Body of pancreas (tissue), 4 donors: ENCODE measurements at regions not wholly inside any gene's neighbourhood (a gene's known extent, or its start where the extent isn't known, plus 50 kb on each side); places are given as distances from the start of the nearest gene placed in this dataset.

ENCODE experiments used
- ATAC-seq: fragments of 150-250 bp; one replicate; pipeline ENCODE4 v1.9.1; 2016
- DNase-seq, 4 donors: peaks; one replicate each; pipeline ENCODE4 v3.0.0-alpha.2; 2019
- H3K27ac ChIP-seq, 4 donors: fragments of 200-600 bp; sonication (generic); 1 replicate in 3 of 4; 2 replicates in 1 of 4; pipeline versions ENCODE4 v1.5.1 to v1.6.1; 2016 to 2019; ENCODE audit warnings: mild to moderate bottlenecking in 1 of 4, mixed read lengths in 1 of 4, moderate library complexity in 1 of 4
- H3K27me3 ChIP-seq, 2 donors: fragments of 200-600 bp; sonication (generic); one replicate each; pipeline ENCODE4 v1.6.0; 2016; ENCODE audit warnings: mild to moderate bottlenecking in 1 of 2
- H3K36me3 ChIP-seq, 2 donors: fragments of 200-600 bp; sonication (generic); replicated peaks in 1 of 2; 2 replicates each; pipeline ENCODE4 v1.5.1; 2016; ENCODE audit warnings: low read depth in 2 of 2; ENCODE audit not compliant: insufficient read depth in 1 of 2
- H3K4me1 ChIP-seq: fragments of 200-600 bp; sonication (generic); one replicate; pipeline ENCODE4 v1.6.0; 2016
- H3K4me3 ChIP-seq, 2 donors: fragments of 200-600 bp; sonication (generic); 1 replicate in 1 of 2; 2 replicates in 1 of 2; pipeline ENCODE4 v1.5.1; 2016 to 2019
- H3K9me3 ChIP-seq, 3 donors: fragments of 200-600 bp; sonication (generic); 1 replicate in 2 of 3; 2 replicates in 1 of 3; pipeline ENCODE4 v1.5.1; 2016
- POLR2A ChIP-seq, 3 donors: fragments of 450-650 bp; IDR thresholded peaks; one replicate each; pipeline ENCODE4 v1.6.1; 2016; ENCODE audit warnings: antibody characterized with exemption in 3 of 3, mild to moderate bottlenecking in 2 of 3
- WGBS, 2 donors: methylation state at CpG; one replicate each; pipeline ENCODE4 v1.1.5; 2017; 5-methylcytosine and 5-hydroxymethylcytosine counted together
- intact Hi-C: fragments of 100-400 bp; cut with DNase I; formaldehyde crosslinking; loops from one replicate; pipeline ENCODE4 v1.15.1; 2023
- TF ChIP-seq, protein P1 (sequence below), 7 experiments: fragments of 450-650 bp in 4 of 7; fragments of 200-600 bp in 3 of 7; sonication (generic) in 3 of 7; IDR thresholded peaks; one replicate each; pipeline ENCODE4 v1.5.1; 2016 to 2019; ENCODE audit warnings: antibody characterized with exemption in 7 of 7

- ATAC-seq (no peak), DNase-seq (no peak)
- intact Hi-C loops, result no loop called here
- WGBS, 2 donors, result 86 to 96% methylated on average over 1 of the region's 1 CpG
- Histone ChIP-seq H3K4me3 (no peak overlapping the region), H3K9me3 (no peaks in the 10 kb centered on the region), H3K4me1 (no peaks in the 10 kb centered on the region), H3K36me3 (no peaks in the 10 kb centered on the region), H3K27me3 (no peaks in the 10 kb centered on the region), H3K27ac (no peak overlapping the region)
- TF ChIP-seq, protein P1, sequence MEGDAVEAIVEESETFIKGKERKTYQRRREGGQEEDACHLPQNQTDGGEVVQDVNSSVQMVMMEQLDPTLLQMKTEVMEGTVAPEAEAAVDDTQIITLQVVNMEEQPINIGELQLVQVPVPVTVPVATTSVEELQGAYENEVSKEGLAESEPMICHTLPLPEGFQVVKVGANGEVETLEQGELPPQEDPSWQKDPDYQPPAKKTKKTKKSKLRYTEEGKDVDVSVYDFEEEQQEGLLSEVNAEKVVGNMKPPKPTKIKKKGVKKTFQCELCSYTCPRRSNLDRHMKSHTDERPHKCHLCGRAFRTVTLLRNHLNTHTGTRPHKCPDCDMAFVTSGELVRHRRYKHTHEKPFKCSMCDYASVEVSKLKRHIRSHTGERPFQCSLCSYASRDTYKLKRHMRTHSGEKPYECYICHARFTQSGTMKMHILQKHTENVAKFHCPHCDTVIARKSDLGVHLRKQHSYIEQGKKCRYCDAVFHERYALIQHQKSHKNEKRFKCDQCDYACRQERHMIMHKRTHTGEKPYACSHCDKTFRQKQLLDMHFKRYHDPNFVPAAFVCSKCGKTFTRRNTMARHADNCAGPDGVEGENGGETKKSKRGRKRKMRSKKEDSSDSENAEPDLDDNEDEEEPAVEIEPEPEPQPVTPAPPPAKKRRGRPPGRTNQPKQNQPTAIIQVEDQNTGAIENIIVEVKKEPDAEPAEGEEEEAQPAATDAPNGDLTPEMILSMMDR (IDR thresholded peaks at IDR 0.05), result no peak
- TF ChIP-seq POLR2A (IDR thresholded peaks at IDR 0.05), result no peak
Observed at GRCh38 chr12:25741917-25742316, 188.8 kb upstream of the LMNTD1 start.

DNA sequence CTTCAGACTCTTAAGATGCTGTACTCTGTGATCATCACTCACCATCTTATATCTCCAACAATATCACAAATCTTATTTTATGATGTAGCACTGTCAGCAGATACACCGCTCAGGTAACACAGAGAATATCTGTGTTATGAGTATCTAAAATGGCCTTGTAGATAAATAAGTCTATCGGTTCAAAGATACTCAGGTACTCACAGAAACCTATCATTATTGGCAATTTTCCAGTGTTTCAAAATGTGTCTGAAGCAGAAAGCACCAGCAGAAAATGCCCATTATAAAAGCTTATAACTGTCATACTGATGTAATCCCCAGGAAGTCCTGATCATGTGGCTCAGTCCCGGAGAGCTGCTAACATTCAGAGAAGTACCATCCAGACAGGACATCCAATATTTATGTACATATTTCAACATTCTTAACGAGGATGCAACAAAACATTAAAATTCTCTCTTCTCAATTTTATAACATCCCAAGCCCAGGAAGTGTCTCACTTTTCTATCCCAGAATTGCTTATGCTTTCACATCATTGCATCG lies 190.7 kb upstream of the LMNTD1 start:
- TF ChIP-seq POLR2A (IDR thresholded peaks at IDR 0.05), result no peak
- TF ChIP-seq, protein P1 (IDR thresholded peaks at IDR 0.05), result no peak
- H3K9me3 ChIP-seq, result no peaks in the 10 kb centered on the region
- H3K27me3 ChIP-seq, result no peaks in the 10 kb centered on the region
- ATAC-seq (no peak), DNase-seq (no peak)
- H3K4me3 ChIP-seq, result no peak overlapping the region
- no peaks in the 10 kb centered on the region for H3K36me3 ChIP-seq
- H3K27ac ChIP-seq, result no peak overlapping the region
- intact Hi-C loops, result no loop called here
- H3K4me1 ChIP-seq, result no peaks in the 10 kb centered on the region
- WGBS, 2 donors, result 53 to 63% methylated on average over 5 of the region's 5 CpGs

DNA sequence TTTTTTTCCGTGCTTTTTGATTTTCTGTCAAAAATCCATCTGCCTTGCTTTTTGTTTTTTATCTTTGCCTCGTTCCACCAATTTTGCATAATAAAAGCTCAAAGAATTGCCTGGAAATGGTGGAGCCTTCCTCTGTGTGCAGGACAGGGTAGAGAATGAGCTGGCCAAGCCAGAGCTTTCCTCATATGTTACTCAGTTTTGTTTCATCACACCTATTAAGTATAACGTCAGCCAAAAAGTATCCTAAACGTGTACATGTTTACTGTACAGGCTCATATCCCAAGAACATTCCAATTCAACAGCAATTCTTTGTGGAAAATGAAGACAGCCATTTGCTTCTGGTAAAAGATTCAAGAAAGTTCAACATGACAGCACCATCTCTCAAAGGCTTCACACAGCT lies 191.2 kb upstream of the LMNTD1 start:
- Histone ChIP-seq H3K27ac (no peak overlapping the region), H3K9me3 (no peaks in the 10 kb centered on the region), H3K27me3 (no peaks in the 10 kb centered on the region), H3K4me1 (no peaks in the 10 kb centered on the region), H3K36me3 (no peaks in the 10 kb centered on the region), H3K4me3 (no peak overlapping the region)
- no peak for TF ChIP-seq POLR2A (IDR thresholded peaks at IDR 0.05)
- TF ChIP-seq, protein P1 (IDR thresholded peaks at IDR 0.05), result no peak
- WGBS, 2 donors, result 62% methylated on average over 4 of the region's 4 CpGs
- no peak for ATAC-seq
- no peak for DNase-seq
- intact Hi-C loops, result no loop called here

DNA sequence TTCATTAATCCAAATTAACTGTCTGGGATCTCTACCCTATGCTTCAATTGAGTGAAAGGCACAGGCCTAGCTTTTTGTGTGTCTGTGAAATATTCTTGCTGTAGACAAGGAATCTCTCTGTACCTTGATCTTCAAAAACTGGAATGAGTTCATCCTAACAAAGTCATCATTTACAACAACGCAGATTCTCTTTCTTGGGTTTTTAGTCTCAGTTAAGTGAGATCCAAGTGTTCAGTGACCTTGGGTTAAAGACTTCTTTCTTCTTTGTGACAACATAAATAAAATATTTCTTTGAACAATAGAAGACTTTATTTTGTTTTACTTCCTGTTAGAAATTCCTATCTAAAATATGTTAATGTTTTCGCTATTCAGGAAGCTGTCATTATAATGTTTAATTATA lies 192.2 kb upstream of the LMNTD1 start:
- H3K27me3 ChIP-seq, result no peaks in the 10 kb centered on the region
- TF ChIP-seq, protein P1 (IDR thresholded peaks at IDR 0.05), result no peak
- TF ChIP-seq POLR2A (IDR thresholded peaks at IDR 0.05), result no peak
- no peak for DNase-seq
- H3K27ac ChIP-seq, result no peak overlapping the region
- 42 to 57% methylated on average over 2 of the region's 2 CpGs for WGBS, 2 donors
- intact Hi-C loops, result no loop called here
- no peak for ATAC-seq
- H3K4me1 ChIP-seq, result no peaks in the 10 kb centered on the region
- no peaks in the 10 kb centered on the region for H3K36me3 ChIP-seq
- H3K9me3 ChIP-seq, result no peaks in the 10 kb centered on the region
- no peak overlapping the region for H3K4me3 ChIP-seq

DNA sequence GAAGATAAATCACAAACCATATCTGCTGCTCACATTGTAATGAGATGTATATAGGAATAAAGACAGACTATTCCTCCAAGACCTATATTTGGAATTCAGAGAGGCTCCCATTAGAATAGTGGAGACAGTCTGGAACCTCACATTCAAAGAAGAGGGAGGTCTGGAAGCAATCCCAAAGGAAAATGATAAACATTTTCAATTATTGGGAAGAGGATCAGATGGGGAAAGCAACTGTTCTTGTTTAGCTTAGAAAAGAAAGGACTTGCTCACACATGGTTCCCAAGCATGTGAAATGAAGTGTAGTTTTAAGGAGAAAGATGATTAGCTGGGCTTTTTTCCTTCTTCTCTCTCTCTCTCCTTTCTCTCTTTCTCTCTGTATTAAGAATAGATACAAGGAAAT lies 193.0 kb upstream of the LMNTD1 start:
- intact Hi-C loops, result no loop called here
- H3K36me3 ChIP-seq, result no peaks in the 10 kb centered on the region
- no peak overlapping the region for H3K27ac ChIP-seq
- no peaks in the 10 kb centered on the region for H3K4me1 ChIP-seq
- no peak for TF ChIP-seq POLR2A (IDR thresholded peaks at IDR 0.05)
- TF ChIP-seq, protein P1 (IDR thresholded peaks at IDR 0.05), result no peak
- H3K27me3 ChIP-seq, result no peaks in the 10 kb centered on the region
- DNase-seq, result no peak
- no peaks in the 10 kb centered on the region for H3K9me3 ChIP-seq
- no peak for ATAC-seq
- H3K4me3 ChIP-seq, result no peak overlapping the region
